KMS-11 (cell line): ENCODE measurements at regions not wholly inside any gene's neighbourhood (a gene's known extent, or its start where the extent isn't known, plus 50 kb on each side); places are given as distances from the start of the nearest gene placed in this dataset.

Source experiments
- H2AFZ ChIP-seq: fragments of 200-600 bp; sonication (generic); 2 replicates; pipeline ENCODE4 v1.6.1; 2016; ENCODE audit warnings: antibody characterized with exemption, mixed run types, low read depth
- H3K27ac ChIP-seq: fragments of 200-600 bp; sonication (generic); 2 replicates; pipeline ENCODE4 v1.6.1; 2016; ENCODE audit warnings: mild to moderate bottlenecking, mixed run types
- H3K27me3 ChIP-seq: fragments of 200-600 bp; sonication (generic); 2 replicates; pipeline ENCODE4 v1.6.1; 2017; ENCODE audit warnings: mild to moderate bottlenecking, low read depth, mixed run types, moderate library complexity; ENCODE audit not compliant: insufficient read depth
- H3K36me3 ChIP-seq: fragments of 200-600 bp; sonication (generic); 2 replicates; pipeline ENCODE4 v1.6.1; 2017; ENCODE audit warnings: mild to moderate bottlenecking, mixed run types; ENCODE audit not compliant: insufficient read depth
- H3K4me1 ChIP-seq: fragments of 200-600 bp; sonication (generic); 2 replicates; pipeline ENCODE4 v1.6.1; 2016; ENCODE audit warnings: mild to moderate bottlenecking, low read depth, mixed run types; ENCODE audit not compliant: poor library complexity, severe bottlenecking
- H3K4me2 ChIP-seq: fragments of 200-600 bp; sonication (generic); 2 replicates; pipeline ENCODE4 v1.7.0; 2016; ENCODE audit warnings: mild to moderate bottlenecking, mixed run types
- H3K4me3 ChIP-seq: fragments of 200-600 bp; sonication (generic); IDR thresholded peaks from 2 replicates; pipeline ENCODE4 v1.6.1; 2017; ENCODE audit warnings: low read depth, low read length, mixed read lengths; ENCODE audit not compliant: insufficient read depth
- H3K79me2 ChIP-seq: fragments of 200-600 bp; sonication (generic); 2 replicates; pipeline ENCODE4 v1.6.1; 2016; ENCODE audit warnings: low read depth, mixed run types; ENCODE audit not compliant: insufficient read depth
- H3K9ac ChIP-seq: fragments of 200-600 bp; sonication (generic); 2 replicates; pipeline ENCODE4 v1.6.1; 2016; ENCODE audit warnings: mild to moderate bottlenecking, mixed run types
- H4K20me1 ChIP-seq: fragments of 200-600 bp; sonication (generic); 2 replicates; pipeline ENCODE4 v1.6.1; 2016; ENCODE audit warnings: mild to moderate bottlenecking, mixed run types; ENCODE audit not compliant: insufficient read depth
- TF ChIP-seq, protein P1 (sequence below): fragments of 200-600 bp; sonication (generic); conservative IDR thresholded peaks from 2 replicates; pipeline ENCODE4 v1.6.1; 2017; ENCODE audit warnings: low read depth, mild to moderate bottlenecking, antibody characterized with exemption, low read length, moderate library complexity, mixed read lengths

GRCh38 chr5:145681216-145681615 is 153.9 kb downstream of the PRELID2 start:
- Histone ChIP-seq H3K4me2 (no peak overlapping the region), H2AFZ (no peak overlapping the region), H3K27me3 (no peaks in the 10 kb centered on the region), H3K27ac (no peak overlapping the region), H4K20me1 (no peaks in the 10 kb centered on the region), H3K4me1 (peaks cover 12% of the 10 kb centered on the region), H3K4me3 (no peak overlapping the region), H3K9ac (no peak overlapping the region), H3K79me2 (no peaks in the 10 kb centered on the region), H3K36me3 (no peaks in the 10 kb centered on the region)
- TF ChIP-seq, protein P1, sequence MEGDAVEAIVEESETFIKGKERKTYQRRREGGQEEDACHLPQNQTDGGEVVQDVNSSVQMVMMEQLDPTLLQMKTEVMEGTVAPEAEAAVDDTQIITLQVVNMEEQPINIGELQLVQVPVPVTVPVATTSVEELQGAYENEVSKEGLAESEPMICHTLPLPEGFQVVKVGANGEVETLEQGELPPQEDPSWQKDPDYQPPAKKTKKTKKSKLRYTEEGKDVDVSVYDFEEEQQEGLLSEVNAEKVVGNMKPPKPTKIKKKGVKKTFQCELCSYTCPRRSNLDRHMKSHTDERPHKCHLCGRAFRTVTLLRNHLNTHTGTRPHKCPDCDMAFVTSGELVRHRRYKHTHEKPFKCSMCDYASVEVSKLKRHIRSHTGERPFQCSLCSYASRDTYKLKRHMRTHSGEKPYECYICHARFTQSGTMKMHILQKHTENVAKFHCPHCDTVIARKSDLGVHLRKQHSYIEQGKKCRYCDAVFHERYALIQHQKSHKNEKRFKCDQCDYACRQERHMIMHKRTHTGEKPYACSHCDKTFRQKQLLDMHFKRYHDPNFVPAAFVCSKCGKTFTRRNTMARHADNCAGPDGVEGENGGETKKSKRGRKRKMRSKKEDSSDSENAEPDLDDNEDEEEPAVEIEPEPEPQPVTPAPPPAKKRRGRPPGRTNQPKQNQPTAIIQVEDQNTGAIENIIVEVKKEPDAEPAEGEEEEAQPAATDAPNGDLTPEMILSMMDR: no peak

GRCh38 chr5:145680767-145681166 is 154.4 kb downstream of the PRELID2 start:
- peaks cover 12% of the 10 kb centered on the region for H3K4me1 ChIP-seq
- no peak overlapping the region for H3K27ac ChIP-seq
- H4K20me1 ChIP-seq: no peaks in the 10 kb centered on the region
- no peak overlapping the region for H3K4me2 ChIP-seq
- H3K36me3 ChIP-seq: no peaks in the 10 kb centered on the region
- no peaks in the 10 kb centered on the region for H3K27me3 ChIP-seq
- TF ChIP-seq, protein P1: no peak
- no peak overlapping the region for H3K9ac ChIP-seq
- no peaks in the 10 kb centered on the region for H3K79me2 ChIP-seq
- H2AFZ ChIP-seq: no peak overlapping the region
- no peak overlapping the region for H3K4me3 ChIP-seq

GRCh38 chr5:145680169-145680568 is 155.0 kb downstream of the PRELID2 start:
- Histone ChIP-seq H2AFZ (no peak overlapping the region), H3K27ac (no peak overlapping the region), H3K4me2 (no peak overlapping the region), H3K79me2 (no peaks in the 10 kb centered on the region), H4K20me1 (no peaks in the 10 kb centered on the region), H3K27me3 (no peaks in the 10 kb centered on the region), H3K9ac (no peak overlapping the region), H3K4me3 (no peak overlapping the region), H3K36me3 (no peaks in the 10 kb centered on the region), H3K4me1 (peaks cover 12% of the 10 kb centered on the region)
- TF ChIP-seq, protein P1: peak; percentile 32; the same call in 1 of the 2 replicates

- Histone ChIP-seq H3K4me1 (peaks cover 12% of the 10 kb centered on the region), H3K27ac (no peak overlapping the region), H3K27me3 (no peaks in the 10 kb centered on the region), H3K4me2 (no peak overlapping the region), H2AFZ (no peak overlapping the region), H3K9ac (no peak overlapping the region), H3K79me2 (no peaks in the 10 kb centered on the region), H3K36me3 (no peaks in the 10 kb centered on the region), H3K4me3 (no peak overlapping the region), H4K20me1 (no peaks in the 10 kb centered on the region)
- TF ChIP-seq, protein P1: no peak
Measured at GRCh38 chr5:145678255-145678654, 156.9 kb downstream of the PRELID2 start.
